ENCODE measurements at regions not wholly inside any gene's neighbourhood (a gene's known extent, or its start where the extent isn't known, plus 50 kb on each side); places are given as distances from the start of the nearest gene placed in this dataset.
"Not testable (repeated sequence)": the region's sequence is repeated elsewhere in the genome, so short reads cannot be mapped to it uniquely, and the experiment has no call there.

- DNase-seq (ENCODE audit: low read depth in 2 of 2), result no peak
Measured at GRCh38 chr6:30832864-30833263, 51.5 kb upstream of the DDR1 start.

GRCh38 chr6:30830438-30830837 lies 53.9 kb upstream of the DDR1 start:
- DNase-seq (ENCODE audit: low read depth in 2 of 2), result peak in 1 of 2 donors; percentile 35

GRCh38 chr6:30829639-30830255 lies 54.6 kb upstream of the DDR1 start:
- DNase-seq (ENCODE audit: low read depth in 2 of 2), result no peak

- DNase-seq (ENCODE audit: low read depth in 2 of 2), result no peak
Measured at GRCh38 chr6:30829033-30829432, 55.3 kb upstream of the DDR1 start.

GRCh38 chr6:30828027-30828962 lies 56.0 kb upstream of the DDR1 start:
- DNase-seq (ENCODE audit: low read depth in 2 of 2), result peak; percentile 87 to 89

GRCh38 chr6:30826961-30827342 lies 57.4 kb upstream of the DDR1 start:
- peak in 1 of 2 donors; percentile 43 for DNase-seq (ENCODE audit: low read depth in 2 of 2)

- DNase-seq (ENCODE audit: low read depth in 2 of 2), result no peak
Measured at GRCh38 chr6:30824698-30825097, 59.6 kb upstream of the DDR1 start.

GRCh38 chr6:30823534-30823865 lies 60.8 kb upstream of the DDR1 start:
- DNase-seq (ENCODE audit: low read depth in 2 of 2), result no peak

- DNase-seq (ENCODE audit: low read depth in 2 of 2), result peak; percentile 57 to 70
Measured at GRCh38 chr6:30821862-30822784, 62.2 kb upstream of the DDR1 start.

GRCh38 chr6:30820193-30820592 lies 64.1 kb upstream of the DDR1 start:
- DNase-seq (ENCODE audit: low read depth in 2 of 2), result peak; percentile 46 to 81

GRCh38 chr6:30819297-30819917 lies 64.9 kb upstream of the DDR1 start:
- DNase-seq (ENCODE audit: low read depth in 2 of 2), result peak in 1 of 2 donors; percentile 43

- peak in 1 of 2 donors; percentile 57 for DNase-seq (ENCODE audit: low read depth in 2 of 2)
Measured at GRCh38 chr6:30818391-30818841, 65.9 kb upstream of the DDR1 start.

- DNase-seq (ENCODE audit: low read depth in 2 of 2), result no peak
Measured at GRCh38 chr6:30816791-30817739, 67.3 kb upstream of the DDR1 start.

- not testable (repeated sequence) for DNase-seq (ENCODE audit: low read depth in 2 of 2)
Measured at GRCh38 chr6:30816296-30816695, 68.0 kb upstream of the DDR1 start.

GRCh38 chr6:30815041-30815742 lies 69.1 kb upstream of the DDR1 start:
- not testable (repeated sequence) for DNase-seq (ENCODE audit: low read depth in 2 of 2)

- peak in 1 of 2 donors; percentile 85 for DNase-seq (ENCODE audit: low read depth in 2 of 2)
Measured at GRCh38 chr6:30814146-30815040, 69.9 kb upstream of the DDR1 start.

GRCh38 chr6:30813631-30814145 lies 69.3 kb upstream of the IER3 start:
- DNase-seq (ENCODE audit: low read depth in 2 of 2), result no peak

GRCh38 chr6:30810813-30811339 lies 66.5 kb upstream of the IER3 start:
- no peak for DNase-seq (ENCODE audit: low read depth in 2 of 2)

Data from lung microvascular endothelial cell (primary cell).